Non-pigmented ciliary epithelial cell (primary cell): ENCODE measurements at regions not wholly inside any gene's neighbourhood (a gene's known extent, or its start where the extent isn't known, plus 50 kb on each side); places are given as distances from the start of the nearest gene placed in this dataset.

ENCODE experiments used
- DNase-seq: peaks from one replicate; pipeline ENCODE4 v3.0.0-alpha.2; 2010; ENCODE audit warnings: low read depth

DNA sequence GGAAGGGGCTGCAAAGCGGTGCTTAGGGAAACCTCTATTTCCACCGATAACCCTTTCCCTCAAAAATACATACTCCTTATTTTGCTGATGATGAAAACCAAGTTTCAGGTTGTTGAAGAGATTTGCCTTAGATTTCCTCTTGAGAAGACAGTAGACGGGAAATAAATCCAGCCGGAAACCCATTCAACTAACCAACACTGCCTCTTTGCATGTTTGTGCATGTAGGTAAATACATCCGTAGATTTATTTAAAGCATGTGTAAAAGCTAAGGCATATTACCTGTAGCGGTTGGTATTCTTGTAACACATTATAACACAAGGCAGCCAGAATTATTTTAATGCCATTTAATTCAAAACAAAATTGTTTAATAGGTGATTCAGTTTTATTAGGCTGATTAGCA lies 136.3 kb upstream of the SLC22A23 start:
- no peak for DNase-seq

DNA sequence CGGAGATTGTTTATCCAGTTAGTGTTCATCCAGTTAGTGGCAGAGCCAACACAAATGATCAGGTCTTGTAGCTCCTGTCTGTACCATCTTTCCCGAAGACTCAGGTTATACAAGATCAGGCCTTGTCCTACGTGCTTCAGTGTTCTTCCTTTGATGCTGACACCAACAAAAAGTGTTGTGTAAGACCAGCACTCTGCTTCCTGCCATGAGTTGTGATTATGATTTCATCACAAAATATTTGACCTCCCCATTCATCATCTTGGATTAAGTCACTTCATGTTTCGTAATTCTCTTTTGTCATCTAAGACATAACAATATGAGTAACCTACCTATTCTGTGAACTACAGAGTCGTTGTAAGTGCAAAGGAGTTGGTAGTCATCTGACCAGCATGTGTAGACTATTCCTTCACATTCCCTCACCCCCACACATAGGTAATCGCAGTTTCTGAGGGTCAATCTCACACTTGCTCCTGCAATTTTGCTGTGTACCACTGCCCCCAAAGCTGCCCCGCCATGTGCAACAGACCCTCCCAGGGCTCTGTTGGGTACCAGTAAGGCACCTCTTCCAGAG lies 135.6 kb upstream of the SLC22A23 start:
- DNase-seq, result peak; percentile 95

DNA sequence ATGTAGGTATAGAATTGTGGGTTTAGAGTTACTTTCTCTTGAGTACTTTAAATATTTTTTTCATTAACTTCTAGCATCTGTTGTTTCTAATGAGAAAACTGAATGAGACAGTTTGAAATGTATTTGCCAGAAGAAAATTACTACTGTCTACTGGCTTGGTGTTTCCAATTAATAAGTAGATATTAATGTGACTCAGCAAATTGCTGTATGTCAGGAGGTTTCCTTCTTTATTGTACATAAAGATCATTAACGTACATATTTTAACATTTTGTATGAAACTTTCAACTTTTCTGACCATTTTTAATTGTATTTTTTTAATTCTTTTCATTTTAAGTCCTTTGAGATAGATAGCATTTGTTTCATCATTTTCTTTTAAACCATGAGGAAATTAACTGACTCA lies 135.1 kb upstream of the SLC22A23 start:
- no peak for DNase-seq

DNA sequence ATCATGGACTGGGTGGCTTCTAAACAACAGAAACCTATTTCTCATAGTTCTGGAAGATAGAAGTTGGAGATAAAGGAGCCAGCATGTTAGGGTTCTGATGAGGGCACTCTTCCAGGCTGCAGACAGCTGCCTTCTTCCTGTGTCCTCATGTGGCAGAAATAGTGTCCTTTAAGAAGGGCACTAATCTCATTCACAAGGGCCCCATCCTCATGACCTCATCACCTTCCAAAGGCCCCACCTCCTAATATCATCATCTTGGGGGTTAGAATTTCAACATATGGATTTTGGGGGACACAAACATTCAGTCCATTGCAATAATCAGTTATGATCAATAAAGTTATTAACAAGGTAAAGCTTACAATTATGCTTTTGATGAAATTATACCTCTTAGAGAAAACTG lies 130.8 kb upstream of the SLC22A23 start:
- no peak for DNase-seq

DNA sequence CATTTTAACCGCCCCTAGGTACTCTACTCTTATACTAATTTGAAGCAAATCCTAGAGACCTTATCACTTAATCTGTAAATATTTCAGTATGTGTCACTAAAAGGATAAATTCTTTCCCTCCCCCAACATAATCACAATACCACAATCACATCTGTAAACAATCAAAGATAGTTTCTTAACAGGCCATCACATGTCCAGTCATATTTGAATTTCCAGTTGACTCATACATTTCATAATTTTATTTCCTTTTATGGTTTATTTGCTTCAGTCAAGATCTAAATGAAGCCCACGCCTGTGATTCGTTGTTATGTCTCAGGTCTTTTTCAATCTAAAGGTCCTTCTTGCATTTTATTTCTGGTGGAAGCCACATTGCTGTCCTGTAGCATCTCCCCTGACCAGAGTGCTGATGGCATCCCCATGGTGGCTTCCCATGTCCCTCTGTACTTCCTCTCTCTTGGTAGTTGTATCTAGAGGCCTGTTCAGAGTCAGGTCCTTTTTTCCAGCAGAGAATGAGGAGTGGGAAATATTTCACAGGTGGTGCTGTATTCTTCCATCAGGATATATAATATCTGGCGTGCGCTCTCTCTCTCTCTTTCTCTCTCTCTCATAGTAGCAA lies 128.6 kb upstream of the SLC22A23 start:
- DNase-seq, result peak; percentile 67

DNA sequence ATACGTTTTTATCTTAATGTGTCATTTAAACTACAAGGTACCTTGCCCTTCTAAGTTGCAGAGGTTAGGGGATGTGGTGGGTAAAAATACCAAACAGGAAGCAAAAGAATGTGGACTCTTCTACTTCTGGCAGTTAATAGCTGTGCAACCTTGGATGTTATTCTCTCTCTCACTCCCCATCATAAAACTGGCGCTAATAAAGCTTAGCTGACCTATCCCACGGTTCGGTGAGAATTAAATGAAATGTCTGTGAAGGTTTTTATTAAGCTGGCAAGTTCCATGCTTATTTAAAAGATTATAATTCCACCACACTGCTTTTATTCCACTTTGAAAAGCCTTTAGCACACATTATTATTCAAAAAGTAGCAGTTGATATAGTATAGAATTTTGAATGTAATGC lies 127.8 kb upstream of the SLC22A23 start:
- no peak for DNase-seq

DNA sequence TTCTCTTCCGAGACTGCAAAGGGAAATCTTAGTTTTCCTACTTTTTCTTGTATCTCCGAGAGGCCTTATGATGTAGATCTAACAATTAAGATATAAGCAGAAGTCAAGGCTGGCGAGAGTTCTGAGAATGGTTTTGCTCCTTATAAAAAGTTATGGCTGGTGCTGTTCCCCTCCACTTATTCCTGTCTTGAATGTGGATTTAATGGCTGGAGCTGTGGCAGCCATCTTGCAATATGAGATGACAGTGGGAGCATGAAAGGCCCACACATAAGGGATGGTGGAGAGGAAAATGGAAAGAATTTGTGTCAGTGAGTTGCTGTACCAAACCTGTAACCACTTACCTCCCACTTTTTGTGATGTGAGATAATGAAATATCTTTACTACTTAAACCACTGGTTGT lies 124.6 kb upstream of the SLC22A23 start:
- no peak for DNase-seq

DNA sequence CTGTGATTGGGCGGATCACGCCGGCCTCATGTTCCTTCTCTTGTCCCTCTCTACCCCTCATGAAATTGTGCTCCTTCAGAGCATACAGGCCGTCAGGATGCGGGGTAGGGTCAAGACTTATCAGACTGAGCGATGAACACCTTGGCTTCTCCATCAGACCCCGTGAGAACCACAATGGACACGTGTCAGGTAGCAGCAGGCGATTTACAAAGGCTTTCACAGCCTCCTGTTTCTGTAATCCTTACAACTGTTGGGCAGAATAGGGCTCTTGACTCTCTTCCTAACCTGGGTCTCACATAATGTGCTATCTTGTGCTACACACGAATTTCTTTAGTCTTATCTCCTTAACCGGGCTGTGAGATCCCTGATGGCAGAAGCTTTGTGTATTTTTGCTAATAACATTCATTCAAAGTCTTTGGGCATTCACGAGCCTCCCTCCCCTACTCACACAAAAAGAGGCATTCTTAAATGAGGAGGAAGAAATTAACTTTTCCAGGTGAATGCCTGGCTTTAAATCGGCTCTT lies 122.9 kb upstream of the SLC22A23 start:
- DNase-seq, result no peak

DNA sequence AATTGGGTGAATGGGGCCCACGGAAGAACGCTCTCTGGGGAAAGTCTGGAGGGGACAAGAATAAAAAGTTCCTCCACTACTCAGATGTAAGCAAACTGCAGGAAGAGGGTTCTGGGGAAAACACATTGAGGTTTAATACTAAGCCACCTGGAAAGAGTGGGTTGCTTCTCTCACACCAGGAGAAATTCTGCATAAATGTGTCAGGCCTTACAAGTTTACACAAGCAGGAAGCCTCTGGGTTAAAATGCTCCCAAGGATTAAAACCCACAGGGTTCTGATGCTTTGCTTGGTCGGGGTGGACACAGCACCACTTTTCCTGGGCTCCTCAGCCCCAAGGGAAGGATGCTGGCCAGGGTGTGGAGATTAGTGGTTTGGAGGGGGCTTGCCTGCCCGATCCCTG lies 122.1 kb upstream of the SLC22A23 start:
- no peak for DNase-seq

DNA sequence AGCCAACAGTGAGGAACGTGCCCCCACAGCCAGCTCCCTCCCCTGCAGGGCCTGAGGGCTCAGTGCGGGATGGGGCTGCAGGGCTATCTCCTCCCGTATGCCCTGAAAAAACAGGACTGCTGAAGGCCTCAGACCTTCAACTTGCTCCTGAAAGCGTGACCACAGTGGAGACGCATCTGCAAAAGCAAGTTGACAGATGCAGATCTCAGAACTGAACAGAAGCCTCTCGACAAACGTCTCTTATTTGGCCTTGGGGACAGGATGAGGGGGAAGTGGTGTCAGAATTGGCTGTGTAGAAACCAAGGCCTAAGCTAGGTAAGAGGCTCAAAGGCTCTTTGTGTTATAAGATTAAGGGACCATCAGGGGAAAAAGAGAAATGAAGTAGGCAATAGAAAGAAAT lies 120.7 kb upstream of the SLC22A23 start:
- DNase-seq, result no peak

DNA sequence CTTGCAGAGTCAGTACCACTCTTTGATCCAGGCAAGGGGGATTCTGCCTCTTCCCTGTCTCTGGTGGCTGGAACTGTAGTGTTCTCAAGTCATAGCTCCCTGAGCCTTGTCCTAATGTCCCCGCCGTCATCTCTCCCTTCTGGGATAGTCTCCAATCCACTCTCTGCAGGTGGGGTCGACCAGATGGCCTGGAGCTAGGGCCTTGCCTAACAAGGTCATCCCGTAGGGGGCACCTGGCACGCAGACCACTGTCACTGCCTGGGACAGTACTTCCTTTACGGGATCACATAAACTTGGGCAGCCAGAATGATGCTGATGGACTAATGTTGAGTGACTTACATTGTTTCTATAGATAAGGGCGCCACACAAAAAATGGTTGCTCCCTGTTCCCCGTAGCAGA lies 118.9 kb upstream of the SLC22A23 start:
- no peak for DNase-seq

DNA sequence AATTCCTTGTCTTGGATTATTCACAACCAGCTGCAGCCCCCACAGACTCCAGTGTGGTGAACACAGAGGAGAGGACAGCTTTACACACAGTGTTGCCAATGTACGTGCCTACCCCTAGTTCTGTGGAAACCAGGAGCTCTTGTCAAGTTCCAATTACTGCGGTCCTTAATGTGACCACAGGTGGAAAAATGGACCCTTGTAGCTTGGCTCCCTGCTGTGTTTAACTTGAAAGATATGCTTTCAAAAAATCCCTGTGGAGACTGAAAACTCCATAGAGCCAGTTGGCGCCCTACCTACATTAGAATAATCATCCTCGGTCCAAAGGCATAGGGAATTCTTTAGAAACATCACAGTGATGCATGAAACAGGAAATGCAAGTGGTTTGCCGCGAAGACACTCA lies 118.3 kb upstream of the SLC22A23 start:
- no peak for DNase-seq

DNA sequence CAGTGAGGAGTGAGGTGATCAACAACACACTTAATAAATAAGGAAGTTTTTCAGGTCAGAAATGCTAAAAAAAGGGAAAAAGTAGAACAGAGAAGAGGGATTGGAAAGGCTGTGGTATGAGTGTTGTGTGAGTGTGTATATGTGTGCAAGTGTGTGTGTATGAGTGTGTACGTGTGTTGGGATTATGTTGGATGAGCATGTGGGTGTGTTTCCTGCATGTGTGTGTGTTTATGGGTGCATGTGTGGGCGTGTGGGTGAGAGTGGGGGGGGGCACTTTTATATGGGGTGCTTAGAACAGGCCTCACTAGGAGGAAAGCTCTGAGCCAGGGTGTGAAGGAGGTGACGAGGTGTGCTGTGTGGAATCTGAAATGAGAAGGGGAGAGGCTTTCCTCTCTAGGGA lies 116.8 kb upstream of the SLC22A23 start:
- no peak for DNase-seq

DNA sequence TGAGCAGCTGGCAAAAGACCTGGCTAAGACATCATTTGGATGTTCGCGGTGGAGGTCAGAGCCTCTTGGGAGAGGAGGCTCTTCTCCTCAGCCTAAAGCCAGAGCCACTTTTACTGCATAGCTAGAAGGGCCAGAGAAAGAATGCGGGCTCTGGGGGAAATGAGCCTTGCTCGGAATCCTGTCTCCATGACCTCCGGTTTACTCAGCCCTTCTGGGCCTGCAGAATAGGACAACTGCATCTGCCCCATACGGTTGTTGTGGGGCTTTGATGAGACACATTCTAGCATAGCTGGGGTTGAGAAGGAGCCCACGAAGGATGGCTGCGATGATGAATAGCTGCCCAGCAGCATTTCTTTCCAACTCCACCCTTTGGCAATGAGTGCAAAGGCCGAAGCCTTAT lies 115.0 kb upstream of the SLC22A23 start:
- no peak for DNase-seq

DNA sequence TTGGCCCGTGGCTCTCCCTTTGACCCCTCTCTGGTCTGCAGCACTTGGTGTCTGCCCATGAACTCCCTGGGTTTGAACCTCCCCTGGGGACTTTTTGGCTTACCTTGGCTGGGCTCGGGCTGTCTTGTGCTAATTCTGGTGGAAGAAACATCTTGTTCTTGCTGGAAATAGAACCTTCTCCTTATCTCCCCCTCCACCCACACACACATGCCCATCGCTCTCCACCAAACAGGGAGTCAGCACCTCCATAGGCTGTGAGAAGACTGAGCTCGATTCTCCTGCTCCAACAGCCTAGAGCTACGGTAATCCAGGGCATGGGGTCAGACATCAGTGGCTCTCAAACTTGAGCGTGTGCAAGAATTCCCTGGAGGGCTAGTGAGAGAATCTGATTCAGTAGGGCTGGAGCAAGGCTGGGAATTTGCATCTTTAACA lies 114.4 kb upstream of the SLC22A23 start:
- DNase-seq, result no peak

DNA sequence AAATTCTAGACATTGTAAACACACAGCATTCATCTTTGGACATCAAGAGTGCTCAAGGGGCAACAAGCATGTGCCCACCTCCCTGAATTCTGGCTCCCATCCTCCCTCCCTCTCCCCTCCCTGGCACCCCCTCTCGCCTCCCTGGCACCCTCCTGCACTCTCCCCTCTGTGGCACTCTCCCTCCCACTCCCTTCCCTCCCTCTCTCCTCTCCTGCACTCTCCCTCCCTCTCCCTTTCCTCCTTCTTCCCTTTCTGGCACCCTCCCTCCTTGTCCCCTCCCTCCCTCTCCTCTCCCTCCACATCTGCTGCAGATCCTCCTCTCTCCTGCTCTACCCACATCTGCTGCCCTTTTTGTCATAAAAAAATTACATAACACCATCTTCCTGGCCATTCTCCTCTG lies 113.0 kb upstream of the SLC22A23 start:
- no peak for DNase-seq

DNA sequence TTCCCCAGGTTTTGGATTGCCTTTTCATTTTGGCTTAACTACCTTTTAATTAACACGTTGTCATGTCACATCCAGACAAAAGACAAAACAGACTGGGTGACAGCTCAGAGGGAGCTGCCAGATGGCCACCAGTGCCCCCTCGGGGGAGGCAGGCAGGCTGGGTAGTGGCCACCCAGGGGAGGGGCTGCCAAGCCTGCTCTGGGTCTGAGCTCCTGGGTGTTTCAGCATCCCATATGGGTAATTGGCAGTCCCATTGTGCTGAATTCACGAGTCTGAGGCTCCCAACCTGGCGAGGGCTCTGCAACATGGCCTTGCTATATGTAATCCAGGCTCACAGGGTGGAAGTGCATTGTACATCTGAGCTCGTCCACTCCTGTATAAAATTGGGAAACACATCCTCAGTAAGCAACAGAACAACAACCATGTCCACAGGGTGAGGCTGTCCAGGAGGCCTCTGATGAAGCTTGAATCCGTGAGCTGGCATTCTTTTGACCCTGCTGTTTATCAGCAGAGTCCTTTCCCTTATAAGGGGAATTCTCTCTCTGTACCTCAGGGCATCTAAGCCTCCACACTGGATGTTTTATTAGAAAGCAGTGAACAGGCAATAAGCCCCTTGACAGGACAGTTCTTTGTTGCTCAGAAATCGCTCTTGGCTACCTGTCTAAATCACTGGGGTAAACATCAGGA lies 111.7 kb upstream of the SLC22A23 start:
- no peak for DNase-seq

DNA sequence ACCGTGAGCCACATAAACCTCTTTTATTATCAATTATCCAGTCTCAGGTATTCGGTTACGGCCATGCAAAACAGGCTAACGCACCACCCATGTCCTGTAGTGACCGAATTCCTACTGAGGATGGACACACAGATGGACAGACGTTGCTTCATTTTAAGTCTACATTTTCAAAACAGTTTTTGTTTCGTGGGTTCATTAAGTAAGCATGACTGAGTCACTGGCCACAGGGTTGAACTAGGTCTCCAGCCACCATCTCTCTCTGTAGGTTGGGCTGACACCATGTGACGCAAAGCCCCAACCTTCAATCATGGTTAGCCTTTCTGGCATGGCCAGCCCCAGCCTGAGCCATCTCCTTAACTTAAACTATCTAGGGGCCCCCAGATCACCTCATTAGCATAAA lies 110.0 kb upstream of the SLC22A23 start:
- DNase-seq, result peak; percentile 34

DNA sequence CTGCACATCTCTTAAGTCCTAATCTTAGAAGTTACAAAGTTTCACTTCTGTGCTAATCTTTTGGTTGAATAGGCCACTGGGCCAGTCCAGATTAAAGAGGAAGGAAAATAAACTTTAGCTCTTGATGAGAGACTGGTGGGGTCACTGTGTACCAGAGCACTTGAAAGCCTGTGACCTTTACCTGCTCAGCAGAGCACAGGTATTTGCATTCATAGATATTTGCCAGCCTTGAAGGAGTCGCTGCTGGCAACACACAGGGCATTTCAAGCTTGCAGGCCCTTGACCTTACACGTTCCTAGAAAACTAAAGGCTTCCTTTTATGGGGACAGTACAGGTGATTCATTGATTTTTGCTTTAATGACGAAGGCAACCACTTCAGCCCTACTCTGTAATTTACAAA lies 108.4 kb upstream of the SLC22A23 start:
- DNase-seq, result no peak

DNA sequence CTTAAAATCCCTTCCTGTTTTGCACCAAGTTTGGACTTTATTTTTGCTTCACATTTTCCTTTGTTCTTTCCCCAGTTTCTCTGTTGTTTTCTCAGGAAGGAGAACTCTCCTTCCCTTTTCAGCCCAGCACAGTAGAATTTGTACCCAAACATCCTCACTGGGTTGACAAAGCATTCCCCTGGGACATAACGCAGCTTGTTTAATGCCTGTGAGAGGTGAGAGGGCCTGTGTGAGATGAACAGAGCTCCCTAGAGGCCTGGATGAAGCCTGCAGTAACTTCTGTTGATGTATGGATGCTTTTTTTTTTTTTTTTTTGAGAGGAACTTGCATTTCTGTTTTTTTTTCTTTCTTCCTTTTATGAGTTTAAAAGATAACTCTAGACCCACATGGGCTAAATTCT lies 104.9 kb upstream of the SLC22A23 start:
- no peak for DNase-seq

DNA sequence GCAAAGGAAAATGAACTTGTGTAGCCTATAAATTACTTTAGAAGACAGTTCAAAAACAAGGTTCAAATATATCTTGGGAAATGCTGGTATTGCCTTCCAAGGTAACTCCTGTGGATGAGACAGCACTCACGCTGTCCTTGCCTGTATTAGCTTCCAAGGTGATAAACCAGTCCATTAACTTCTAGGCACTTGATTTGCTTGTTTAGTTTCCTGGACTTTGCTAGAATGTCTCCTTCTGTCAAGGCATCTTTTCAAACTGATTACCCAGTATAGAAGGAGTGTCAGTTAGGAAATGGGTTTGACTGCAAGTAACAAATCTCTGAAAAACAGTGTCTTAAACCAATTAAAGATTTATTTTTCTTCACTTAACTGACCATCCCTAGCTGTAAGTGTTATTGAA lies 103.4 kb upstream of the SLC22A23 start:
- no peak for DNase-seq

DNA sequence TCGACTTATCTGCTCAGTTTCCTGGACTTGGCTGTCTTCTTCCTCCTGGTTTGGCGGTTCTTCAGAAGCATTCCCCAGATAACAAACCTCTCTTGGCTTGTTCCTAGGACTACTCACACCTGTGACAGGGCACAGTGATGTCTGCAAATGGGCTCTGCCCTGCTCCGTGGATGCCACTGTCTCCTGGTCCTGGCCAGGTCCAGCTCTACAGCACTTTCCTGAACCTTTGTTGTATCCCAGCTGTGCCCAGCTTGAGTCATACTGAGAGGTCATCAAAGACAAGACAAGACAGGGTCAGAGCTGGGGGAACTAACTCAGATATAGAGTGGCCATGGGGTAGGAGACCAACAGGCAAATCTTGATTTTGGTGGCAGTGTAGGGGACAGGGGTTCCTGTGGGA lies 102.7 kb upstream of the SLC22A23 start:
- no peak for DNase-seq

DNA sequence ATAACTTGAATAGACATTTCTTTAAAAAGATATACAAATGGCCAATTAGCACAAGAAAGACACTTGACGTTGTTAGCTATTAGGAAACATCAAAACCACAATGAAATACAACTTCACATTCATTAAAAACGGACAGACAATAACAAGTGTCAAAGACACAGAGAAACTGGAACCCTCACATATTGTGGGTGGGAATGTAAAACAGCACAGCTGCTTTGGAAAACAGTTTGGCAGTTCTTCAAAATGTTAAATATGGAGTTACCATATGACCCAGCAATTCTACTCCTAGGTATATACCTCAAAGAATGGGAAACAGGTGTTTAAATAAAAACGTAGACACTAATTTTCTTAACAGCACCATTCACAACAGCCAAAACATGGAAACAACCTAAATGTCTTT lies 100.5 kb upstream of the SLC22A23 start:
- no peak for DNase-seq

DNA sequence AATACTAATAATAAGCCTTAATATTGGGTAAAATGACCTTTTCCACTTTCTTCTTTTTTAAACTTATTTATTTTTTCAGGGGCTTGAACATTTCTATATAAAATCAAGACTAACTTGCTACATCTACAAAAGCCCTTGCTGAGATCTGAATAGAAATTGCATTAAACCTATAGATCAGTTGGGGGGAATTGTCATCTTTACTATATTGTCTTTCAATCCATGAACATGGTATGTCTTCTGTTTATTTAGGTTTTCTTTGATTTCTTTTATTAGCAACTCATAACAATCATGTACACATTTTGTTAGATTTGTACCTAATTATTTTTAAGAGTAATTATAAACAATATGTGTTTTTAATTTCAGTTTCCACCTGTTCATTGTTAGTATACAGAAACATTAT lies 96.4 kb upstream of the SLC22A23 start:
- DNase-seq, result no peak
